HEK293 (cell line): ENCODE measurements at regions not wholly inside any gene's neighbourhood (a gene's known extent, or its start where the extent isn't known, plus 50 kb on each side); places are given as distances from the start of the nearest gene placed in this dataset.

ENCODE experiments used
- BCL11A ChIP-seq: fragments of 450-650 bp; formaldehyde crosslinking; IDR thresholded peaks from 2 replicates; pipeline ENCODE4 v1.5.1; 2016; ENCODE audit warnings: low read depth, missing biosample characterization, missing genetic modification characterization
- CTCF ChIP-seq: fragments of 450-650 bp; formaldehyde crosslinking; IDR thresholded peaks from 2 replicates; pipeline ENCODE4 v1.5.1; 2016; ENCODE audit warnings: missing biosample characterization, missing genetic modification characterization
- KLF1 ChIP-seq: fragments of 450-650 bp; formaldehyde crosslinking; IDR thresholded peaks from 2 replicates; pipeline ENCODE4 v1.5.1; 2016; ENCODE audit warnings: missing biosample characterization, missing genetic modification characterization
- PBX3 ChIP-seq: sonication (generic); formaldehyde crosslinking; IDR thresholded peaks from 2 replicates; pipeline ENCODE4 v1.8.1; 2022; ENCODE audit warnings: mild to moderate bottlenecking, moderate library complexity, missing genetic modification reagents
- SETDB1 ChIP-seq: IDR thresholded peaks from one replicate; pipeline ENCODE4 v1.6.1; 2017; ENCODE audit warnings: mild to moderate bottlenecking, low read length, moderate library complexity, mixed read lengths; ENCODE audit not compliant: insufficient read length
- ZNF133 ChIP-seq: fragments of 450-650 bp; formaldehyde crosslinking; IDR thresholded peaks from 2 replicates; pipeline ENCODE4 v1.5.1; 2016; ENCODE audit warnings: missing biosample characterization, missing genetic modification characterization
- ZNF26 ChIP-seq: fragments of 450-650 bp; formaldehyde crosslinking; IDR thresholded peaks from 2 replicates; pipeline ENCODE4 v1.5.1; 2016; ENCODE audit warnings: missing biosample characterization, missing genetic modification characterization
- ZNF274 ChIP-seq, 2 experiments: fragments of 200-500 bp in 1 of 2; fragments of 450-650 bp in 1 of 2; sonication (Bioruptor generic) in 1 of 2; formaldehyde crosslinking in 1 of 2; IDR thresholded peaks; 2 replicates each; pipeline versions ENCODE4 v1.5.1 to v1.6.1; 2014 to 2016; ENCODE audit warnings: borderline replicate concordance in 1 of 2, inconsistent platforms in 1 of 2, low read length in 1 of 2, missing biosample characterization in 1 of 2, missing genetic modification characterization in 1 of 2
- ZNF518A ChIP-seq: fragments of 450-650 bp; formaldehyde crosslinking; conservative IDR thresholded peaks from 2 replicates; pipeline ENCODE4 v1.5.1; 2016; ENCODE audit warnings: low read depth, missing biosample characterization, missing genetic modification characterization
- ZNF707 ChIP-seq: fragments of 450-650 bp; formaldehyde crosslinking; IDR thresholded peaks from 2 replicates; pipeline ENCODE4 v1.5.1; 2016; ENCODE audit warnings: missing biosample characterization, missing genetic modification characterization

- TF ChIP-seq ZNF274 (IDR thresholded peaks at IDR 0.05; ENCODE audit: low read length) (no peak), ZNF274 (tag by site-specific recombination; IDR thresholded peaks at IDR 0.05; ENCODE audit: borderline replicate concordance) (no peak), BCL11A (no peak), CTCF (no peak), PBX3 (CRISPR knock-in tag) (no peak), ZNF518A (0 out of 2 replicates have a peak, but pooled peaks have one; percentile 18), SETDB1 (no peak), ZNF707 (tag by site-specific recombination) (no peak), ZNF133 (tag by site-specific recombination) (no peak), KLF1 (no peak), ZNF26 (no peak)
Observed at GRCh38 chr4:56181140-56181953, 205.9 kb downstream of the AASDH start.
